ENCODE measurements at regions not wholly inside any gene's neighbourhood (a gene's known extent, or its start where the extent isn't known, plus 50 kb on each side); places are given as distances from the start of the nearest gene placed in this dataset.

DNA sequence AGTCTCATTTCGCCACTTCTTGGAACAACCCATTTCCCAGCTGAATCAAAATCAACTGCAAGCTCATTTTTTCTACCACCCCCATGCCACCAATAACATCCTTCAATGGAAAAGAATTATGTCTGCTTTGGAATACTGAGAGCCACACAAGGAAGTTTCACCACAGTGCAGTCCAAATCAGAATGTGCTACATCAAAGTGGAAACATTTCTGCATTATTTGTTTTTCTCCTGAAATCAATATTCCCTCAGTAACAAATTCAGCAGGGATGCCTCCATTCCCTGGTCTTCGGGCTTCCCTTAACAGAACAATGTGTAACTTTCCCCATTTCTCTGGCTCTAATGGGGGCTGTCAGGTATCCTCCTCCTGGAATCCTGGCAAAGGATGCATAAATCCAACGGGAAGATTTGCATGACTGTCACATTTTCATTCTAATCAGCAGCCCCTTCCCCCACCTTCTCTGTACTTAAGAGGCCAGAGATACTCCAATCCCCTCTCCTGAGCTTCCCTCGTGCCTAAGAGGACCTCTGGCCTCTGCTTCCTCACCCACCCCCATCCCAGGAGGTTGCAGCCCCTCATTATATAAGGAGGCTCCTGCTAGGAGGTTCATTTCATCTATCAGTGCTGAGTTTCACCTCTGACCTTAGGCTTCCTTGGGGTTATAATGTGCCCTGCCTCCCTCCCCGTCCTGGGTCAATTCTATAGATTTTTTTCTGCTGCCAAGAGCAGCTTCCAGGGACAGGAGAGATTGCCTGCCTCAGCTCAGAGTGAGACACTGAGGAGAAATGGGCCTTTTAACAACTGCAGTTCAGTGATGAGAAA, 201.1 kb downstream of the OMA1 start:
- TF ChIP-seq POLR2A (IDR thresholded peaks at IDR 0.05; ENCODE audit: low read depth, low read length), result no peak
- no peak for TF ChIP-seq POLR2AphosphoS5 (IDR thresholded peaks at IDR 0.05; ENCODE audit: low read depth, low read length)
- TF ChIP-seq TAF1 (IDR thresholded peaks at IDR 0.05; ENCODE audit: borderline replicate concordance, low read depth, low read length), result no peak
